Stomach smooth muscle (tissue), 2 donors: ENCODE measurements at regions not wholly inside any gene's neighbourhood (a gene's known extent, or its start where the extent isn't known, plus 50 kb on each side); places are given as distances from the start of the nearest gene placed in this dataset.

Experiments used
- H3K27ac ChIP-seq: one replicate; pipeline ENCODE4 v1.7.0; 2013; ENCODE audit warnings: mild to moderate bottlenecking, low read length, inconsistent platforms
- H3K27me3 ChIP-seq, 2 donors: one replicate each; pipeline ENCODE4 v1.7.0; 2013; ENCODE audit warnings: low read length in 2 of 2; ENCODE audit not compliant: insufficient read depth in 2 of 2, control insufficient read depth in 1 of 2
- H3K36me3 ChIP-seq, 2 donors: one replicate each; pipeline ENCODE4 v1.7.0; 2013; ENCODE audit warnings: low read length in 2 of 2; ENCODE audit not compliant: control insufficient read depth in 2 of 2, insufficient read depth in 2 of 2
- H3K4me1 ChIP-seq: one replicate; pipeline ENCODE4 v1.7.0; 2013; ENCODE audit warnings: low read length; ENCODE audit not compliant: control insufficient read depth, insufficient read depth
- H3K4me3 ChIP-seq, 2 donors: one replicate each; pipeline ENCODE4 v1.7.0; 2013; ENCODE audit warnings: low read length in 2 of 2
- H3K9ac ChIP-seq, 2 donors: one replicate each; pipeline ENCODE4 v1.7.0; 2013; ENCODE audit warnings: low read length in 2 of 2, mild to moderate bottlenecking in 1 of 2
- H3K9me3 ChIP-seq, 2 donors: one replicate each; pipeline ENCODE4 v1.7.0; 2013; ENCODE audit warnings: low read length in 2 of 2; ENCODE audit not compliant: control insufficient read depth in 2 of 2
- donor health status: healthy.
- donor health status: Pancreatic carcinoma.

DNA sequence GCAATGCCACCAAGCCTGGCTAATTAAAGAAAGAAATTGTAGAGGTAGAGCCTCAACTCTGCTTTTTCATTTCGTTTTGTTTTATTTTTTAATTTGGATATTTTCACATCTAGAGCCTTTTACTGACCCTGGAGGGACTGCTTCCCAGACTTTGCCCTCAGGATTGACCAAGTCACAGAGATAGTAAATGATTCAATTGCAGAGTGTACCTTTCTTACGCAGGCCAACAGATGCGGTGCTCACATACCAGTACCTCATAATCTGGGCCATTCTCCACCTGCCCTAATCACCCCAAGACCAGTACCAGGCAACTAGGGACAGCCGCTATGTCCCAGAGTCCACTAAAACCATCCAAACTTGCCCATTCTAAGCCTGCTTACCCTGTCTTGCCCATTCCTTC, 110.8 kb downstream of the DDX1 start:
- Histone ChIP-seq H3K4me3 (no peak overlapping the region), H3K9ac (no peak overlapping the region), H3K36me3 (no peaks in the 10 kb centered on the region), H3K4me1 (no peaks in the 10 kb centered on the region), H3K27me3 (no peaks in the 10 kb centered on the region), H3K9me3 (no peaks in the 10 kb centered on the region), H3K27ac (no peak overlapping the region)

DNA sequence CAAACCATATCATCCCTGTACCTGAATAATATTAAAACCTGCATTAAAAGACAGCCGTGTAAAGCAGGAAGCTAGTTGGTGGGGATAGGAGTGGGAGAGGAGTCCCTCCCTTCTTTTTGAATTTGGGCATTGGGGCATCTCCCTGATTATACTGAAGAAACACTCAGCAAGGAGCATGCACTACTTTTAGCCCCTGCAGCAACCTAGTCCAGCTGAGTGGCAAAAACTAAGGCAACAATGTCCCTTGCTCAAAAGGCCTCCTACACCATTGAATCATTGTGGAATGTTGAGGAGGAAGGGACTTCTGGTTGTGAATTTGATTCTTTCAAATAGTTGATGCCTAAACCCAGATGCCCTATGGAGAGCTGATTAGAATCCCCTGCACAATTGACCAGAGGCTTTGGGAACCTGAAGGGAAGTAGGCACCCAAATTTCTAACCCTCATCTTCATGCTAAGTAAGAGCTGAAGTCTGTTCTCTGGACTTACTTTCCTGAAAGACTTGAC, 111.7 kb downstream of the DDX1 start:
- no peak overlapping the region for H3K9ac ChIP-seq
- no peaks in the 10 kb centered on the region for H3K9me3 ChIP-seq
- no peaks in the 10 kb centered on the region for H3K36me3 ChIP-seq
- H3K4me1 ChIP-seq, result no peaks in the 10 kb centered on the region
- no peak overlapping the region for H3K27ac ChIP-seq
- H3K4me3 ChIP-seq, result no peak overlapping the region
- H3K27me3 ChIP-seq, result no peaks in the 10 kb centered on the region

DNA sequence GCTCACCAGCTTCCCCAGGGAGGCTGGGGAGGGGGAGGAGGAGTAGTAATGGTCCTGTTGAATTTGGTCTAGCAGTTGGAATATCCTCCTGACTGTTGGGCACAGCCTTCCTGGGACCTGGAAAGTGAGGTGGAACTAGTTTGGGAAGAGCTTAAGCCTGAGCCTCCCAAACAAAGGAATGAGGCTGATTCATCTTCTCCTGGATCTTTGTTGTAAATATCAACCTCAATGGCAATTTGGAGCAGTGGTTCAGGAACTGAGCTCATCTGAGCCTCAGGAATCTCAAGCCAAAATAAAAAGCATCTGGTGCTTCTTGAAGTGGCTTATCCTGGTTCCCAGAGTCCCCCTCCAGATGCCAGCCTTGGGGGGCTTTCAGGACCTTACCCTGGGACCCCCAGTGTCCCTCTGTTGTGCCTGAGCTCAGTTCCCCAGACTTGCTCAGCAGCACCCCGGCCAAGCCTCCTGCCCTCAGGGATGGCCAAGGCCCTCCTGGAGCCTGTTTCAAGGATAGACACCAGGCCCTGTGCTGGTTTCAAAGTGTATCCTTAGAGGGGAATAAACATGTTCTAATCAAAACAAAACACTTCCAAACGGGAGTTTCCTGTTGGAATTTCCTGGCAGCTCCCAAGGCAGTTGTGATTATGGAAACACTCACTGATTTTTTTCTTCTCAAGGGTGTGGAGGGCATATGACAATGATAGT, 112.6 kb downstream of the DDX1 start:
- no peak overlapping the region for H3K9ac ChIP-seq

DNA sequence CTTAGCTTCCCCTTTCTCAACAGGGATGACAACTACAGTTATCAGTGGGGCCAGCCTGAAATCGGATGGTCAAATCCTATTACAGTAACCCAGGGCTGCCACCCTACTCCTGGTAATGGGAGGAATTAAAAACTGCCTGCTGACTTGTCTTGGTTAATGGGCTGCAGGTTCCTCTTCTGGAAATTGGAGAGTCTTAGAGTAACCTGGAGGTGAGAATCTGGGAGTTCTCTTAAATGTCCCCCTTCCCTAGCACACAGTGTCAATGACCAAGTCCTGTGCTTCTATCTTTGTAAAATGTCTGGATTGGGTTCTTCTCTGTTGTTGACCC, 113.1 kb downstream of the DDX1 start:
- Histone ChIP-seq H3K4me1 (peaks cover 6% of the 10 kb centered on the region), H3K27ac (no peak overlapping the region), H3K4me3 (no peak overlapping the region), H3K9ac (no peak overlapping the region), H3K27me3 (no peaks in the 10 kb centered on the region), H3K36me3 (no peaks in the 10 kb centered on the region), H3K9me3 (no peaks in the 10 kb centered on the region)

More for the DNA sequence above, 112.6 kb downstream of the DDX1 start:
- H3K9me3 ChIP-seq, result no peaks in the 10 kb centered on the region
- no peaks in the 10 kb centered on the region for H3K27me3 ChIP-seq
- no peak overlapping the region for H3K4me3 ChIP-seq
- H3K36me3 ChIP-seq, result no peaks in the 10 kb centered on the region
- H3K27ac ChIP-seq, result no peak overlapping the region
- peaks cover 2% of the 10 kb centered on the region for H3K4me1 ChIP-seq

DNA sequence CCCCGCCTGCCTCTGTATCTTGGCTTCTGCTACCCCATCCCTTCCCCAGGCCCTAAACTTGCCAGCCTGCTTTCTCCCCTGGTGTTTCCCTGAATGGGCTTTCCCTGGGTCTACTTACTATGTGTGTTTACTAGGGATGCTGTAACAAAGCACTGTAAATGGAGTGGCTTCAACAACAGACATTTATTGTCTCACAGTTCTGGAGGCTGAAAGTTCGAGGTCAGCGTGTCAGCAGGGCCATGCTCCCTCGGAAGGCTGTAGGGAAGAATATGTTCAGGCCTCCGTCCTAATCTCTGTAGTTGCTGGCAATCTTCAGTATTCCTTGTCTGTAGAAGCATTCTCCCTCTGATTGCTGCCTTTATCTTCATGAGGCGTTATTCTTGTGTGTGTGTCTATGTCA, 113.6 kb downstream of the DDX1 start:
- Histone ChIP-seq H3K27me3 (no peaks in the 10 kb centered on the region), H3K4me1 (peaks cover 6% of the 10 kb centered on the region), H3K4me3 (no peak overlapping the region), H3K9me3 (no peaks in the 10 kb centered on the region), H3K27ac (no peak overlapping the region), H3K36me3 (no peaks in the 10 kb centered on the region), H3K9ac (no peak overlapping the region)

DNA sequence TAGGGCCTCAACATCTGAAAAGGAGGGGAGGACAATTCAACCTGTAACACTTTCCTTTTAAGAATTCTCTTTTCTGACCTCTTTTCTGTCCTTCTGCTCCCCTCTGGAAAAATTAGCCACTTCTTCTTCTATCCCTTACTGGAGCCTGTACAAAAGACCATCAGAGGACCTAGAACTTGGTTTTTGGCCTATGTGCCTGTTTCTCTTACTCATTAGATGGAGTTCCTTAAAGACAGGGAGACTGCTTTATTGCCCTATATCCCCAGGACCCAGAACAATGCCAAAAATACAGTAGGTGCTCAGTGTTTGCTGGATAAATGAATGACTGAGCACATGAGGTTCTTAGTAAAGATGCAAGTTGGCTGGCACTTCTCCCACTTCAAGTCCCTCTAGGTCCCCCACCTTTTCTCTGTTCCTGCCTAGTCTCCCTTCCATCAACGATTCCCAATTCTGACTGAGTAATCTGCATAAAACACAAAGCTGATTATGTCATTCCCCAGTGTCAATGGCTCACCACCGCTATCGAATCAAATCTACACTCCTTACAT, 114.2 kb downstream of the DDX1 start:
- Histone ChIP-seq H3K27me3 (no peaks in the 10 kb centered on the region), H3K36me3 (no peaks in the 10 kb centered on the region), H3K9ac (no peak overlapping the region), H3K9me3 (no peaks in the 10 kb centered on the region), H3K4me3 (no peak overlapping the region), H3K27ac (no peak overlapping the region), H3K4me1 (peaks cover 6% of the 10 kb centered on the region)

DNA sequence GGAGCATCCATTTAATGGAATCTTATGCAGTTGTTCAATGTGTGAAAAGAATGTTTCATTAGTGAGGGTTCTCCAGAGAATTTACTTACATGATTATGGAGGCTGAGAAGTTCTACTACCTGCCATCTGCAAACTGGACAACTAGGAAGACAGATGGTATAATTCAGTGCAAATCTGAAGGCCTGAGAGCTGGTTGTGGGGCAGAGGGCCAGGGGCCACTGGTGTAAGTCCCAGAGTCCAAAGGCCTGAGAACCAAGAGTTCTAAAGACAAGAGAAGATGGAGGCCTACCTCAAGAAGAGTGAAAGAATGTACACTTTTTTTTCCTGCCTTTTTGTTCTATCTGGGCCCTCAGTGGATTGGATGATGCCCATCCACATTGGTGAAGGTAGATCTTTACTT, 114.8 kb downstream of the DDX1 start:
- no peaks in the 10 kb centered on the region for H3K9me3 ChIP-seq
- H3K27ac ChIP-seq, result no peak overlapping the region
- no peak overlapping the region for H3K4me3 ChIP-seq
- no peak overlapping the region for H3K9ac ChIP-seq
- no peaks in the 10 kb centered on the region for H3K27me3 ChIP-seq
- no peaks in the 10 kb centered on the region for H3K36me3 ChIP-seq
- H3K4me1 ChIP-seq, result peaks cover 6% of the 10 kb centered on the region

DNA sequence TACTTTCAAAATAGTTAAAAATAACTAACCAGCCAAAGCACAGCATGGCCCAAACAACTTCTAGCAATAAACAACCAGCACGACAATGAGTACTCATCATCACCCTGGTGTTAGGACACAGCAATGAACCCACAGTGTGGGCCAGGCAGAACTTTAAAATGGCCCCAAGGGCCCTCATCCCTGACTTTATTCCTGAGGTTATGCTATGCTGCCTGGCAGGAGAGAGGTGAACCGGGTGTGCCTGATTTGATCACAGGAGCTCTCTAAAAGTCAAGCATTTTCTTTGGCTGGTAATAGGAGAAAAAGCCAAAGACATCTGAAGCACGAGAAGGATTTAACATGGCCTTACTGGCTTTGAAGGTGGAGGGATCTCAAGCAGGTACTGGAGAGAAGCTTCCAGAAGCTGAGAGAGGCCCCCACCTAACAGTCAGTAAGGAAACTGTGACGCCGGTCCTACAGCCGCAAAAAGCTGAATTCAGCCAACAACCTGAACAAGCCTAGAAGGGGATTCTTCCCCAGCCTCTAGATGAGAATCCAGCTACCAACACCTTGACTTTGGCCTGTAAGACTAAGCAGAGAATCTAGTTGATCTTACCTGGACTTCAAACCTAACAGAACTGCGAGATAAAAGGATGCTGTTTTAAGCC, 115.4 kb downstream of the DDX1 start:
- Histone ChIP-seq H3K27ac (no peak overlapping the region), H3K4me3 (no peak overlapping the region), H3K9ac (no peak overlapping the region), H3K27me3 (no peaks in the 10 kb centered on the region), H3K36me3 (no peaks in the 10 kb centered on the region), H3K4me1 (peaks cover 6% of the 10 kb centered on the region), H3K9me3 (no peaks in the 10 kb centered on the region)

DNA sequence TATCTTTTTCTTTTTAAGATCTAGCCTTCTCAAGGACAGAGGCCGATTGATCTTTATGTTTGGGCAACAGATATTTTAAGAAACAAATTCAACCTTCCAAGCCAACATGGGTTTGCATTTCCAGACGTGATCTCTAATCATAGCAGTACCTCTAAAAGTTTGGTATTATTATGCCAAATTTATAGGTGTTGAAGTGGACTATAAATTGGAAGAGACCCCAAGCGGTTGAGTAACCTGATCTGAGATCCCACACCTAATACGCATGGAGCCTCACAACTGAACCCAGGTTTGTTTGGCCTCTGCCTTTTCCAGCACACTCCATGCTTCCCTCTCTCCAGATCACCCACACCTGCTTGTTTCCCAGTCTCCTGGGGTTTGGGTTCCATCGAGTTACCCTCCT, 116.5 kb downstream of the DDX1 start:
- H3K36me3 ChIP-seq, result no peaks in the 10 kb centered on the region
- no peak overlapping the region for H3K4me3 ChIP-seq
- no peak overlapping the region for H3K27ac ChIP-seq
- no peaks in the 10 kb centered on the region for H3K9me3 ChIP-seq
- no peaks in the 10 kb centered on the region for H3K27me3 ChIP-seq
- no peak overlapping the region for H3K9ac ChIP-seq
- peaks cover 6% of the 10 kb centered on the region for H3K4me1 ChIP-seq

DNA sequence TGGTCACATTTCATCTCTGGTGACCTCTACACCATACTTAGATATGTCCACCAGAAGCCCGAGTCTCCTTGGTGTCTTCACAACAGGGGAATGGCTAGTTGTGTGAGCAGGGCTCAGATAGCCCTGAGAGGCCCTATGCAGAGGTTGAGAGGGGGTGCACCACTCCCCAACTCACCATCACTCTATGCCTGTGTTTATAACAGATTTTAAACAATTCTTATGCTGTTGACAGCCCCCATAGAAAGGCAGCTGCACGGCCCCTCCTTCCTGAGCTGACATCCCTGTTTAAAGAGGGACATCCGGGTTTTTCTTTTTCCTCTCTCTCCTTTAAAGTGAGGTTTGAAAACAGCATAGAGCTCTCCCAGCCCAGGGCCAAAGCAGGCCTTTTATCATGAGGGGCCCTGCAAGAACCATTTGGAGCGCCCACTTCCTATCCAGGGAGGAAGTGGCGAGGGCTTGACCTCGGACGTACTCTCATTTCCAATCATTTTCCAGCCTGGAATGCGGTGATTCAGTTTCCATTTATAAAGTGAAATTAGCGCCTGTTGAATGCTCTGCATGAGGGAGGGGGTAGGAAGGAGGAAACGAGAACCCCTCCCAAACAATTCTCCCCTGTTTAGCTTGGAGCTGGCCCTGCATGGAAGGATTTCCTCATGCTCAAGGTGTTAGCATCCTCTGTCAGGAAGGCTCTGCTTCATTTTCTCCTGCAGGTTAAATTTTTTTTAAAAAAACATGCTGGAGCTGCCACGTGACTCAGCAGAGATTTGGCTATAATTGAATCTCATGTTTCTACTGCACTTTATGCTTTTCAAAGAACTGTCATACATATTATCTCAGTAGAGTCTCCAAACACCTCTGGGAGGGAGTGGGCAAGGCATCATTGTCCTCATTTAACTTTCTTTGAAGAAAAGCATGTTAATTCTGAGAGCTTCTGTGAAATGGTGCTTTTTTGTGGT, 117.5 kb downstream of the DDX1 start:
- H3K9me3 ChIP-seq, result no peaks in the 10 kb centered on the region
- H3K9ac ChIP-seq, result no peak overlapping the region
- H3K4me3 ChIP-seq, result no peak overlapping the region
- H3K27ac ChIP-seq, result no peak overlapping the region
- H3K27me3 ChIP-seq, result no peaks in the 10 kb centered on the region
- H3K4me1 ChIP-seq, result peaks cover 6% of the 10 kb centered on the region
- H3K36me3 ChIP-seq, result no peaks in the 10 kb centered on the region
